ENCODE measurements at regions not wholly inside any gene's neighbourhood (a gene's known extent, or its start where the extent isn't known, plus 50 kb on each side); places are given as distances from the start of the nearest gene placed in this dataset.

- Histone ChIP-seq H3K4me3 (ENCODE audit: insufficient read depth, low read depth, low read length) (no peak overlapping the region), H4K5ac (ENCODE audit: low read depth, low read length) (no peak overlapping the region), H4K20me1 (ENCODE audit: insufficient read depth, low read length) (no peaks in the 10 kb centered on the region), H3K9me3 (ENCODE audit: control insufficient read depth, insufficient read depth, low read length) (no peaks in the 10 kb centered on the region), H3K4me2 (ENCODE audit: low read depth, low read length) (no peak overlapping the region), H3K36me3 (ENCODE audit: control insufficient read depth, insufficient read depth, low read length) (no peaks in the 10 kb centered on the region), H3K56ac (ENCODE audit: extremely low read depth, insufficient read depth, low read length) (no peak overlapping the region), H3K18ac (ENCODE audit: low read depth, low read length) (no peak overlapping the region), H3K4ac (ENCODE audit: low read depth, low read length) (peak overlapping the region; percentile 54; the same call in 1 of the 2 replicates), H2AFZ (replicated peaks; ENCODE audit: low read length, poor library complexity) (peak overlapping the region; percentile 89), H4K91ac (ENCODE audit: insufficient read depth, low read depth, low read length) (0 out of 2 replicates have a peak overlapping the region, but pooled peaks have one; percentile 34), H2BK5ac (ENCODE audit: low read depth, low read length, poor library complexity, severe bottlenecking) (no peak overlapping the region), H2BK15ac (ENCODE audit: low read depth, low read length) (no peak overlapping the region), H2BK20ac (ENCODE audit: low read depth, low read length) (no peak overlapping the region), H3K14ac (replicated peaks; ENCODE audit: low read depth, low read length) (peak overlapping the region; percentile 55; the same call in 1 of the 2 replicates), H3K9ac (ENCODE audit: low read depth, low read length) (no peak overlapping the region), H2BK120ac (ENCODE audit: low read depth, low read length) (peak overlapping the region; percentile 68; the same call in 1 of the 2 replicates), H2AK5ac (ENCODE audit: low read depth, low read length) (no peak overlapping the region), H3K23ac (ENCODE audit: low read depth, low read length) (no peak overlapping the region), H3K4me1 (ENCODE audit: control insufficient read depth, insufficient read depth, low read length) (no peaks in the 10 kb centered on the region), H2AK9ac (replicated peaks; ENCODE audit: low read depth, low read length, poor library complexity) (no peak overlapping the region), H4K8ac (ENCODE audit: low read depth in 2 of 2, low read length in 2 of 2) (peak overlapping the region in 1 of 2 experiments; percentile 83; a peak in 2 of 4 replicates), H3K79me1 (ENCODE audit: low read depth in 1 of 2, low read length in 2 of 2) (no peaks in the 10 kb centered on the region), H3K27ac (ENCODE audit: insufficient read depth, low read length) (no peak overlapping the region), H3K9me1 (ENCODE audit: insufficient read depth, low read length) (0 out of 2 replicates have a peak, but pooled peaks cover 3% of the 10 kb centered on the region), H3K27me3 (ENCODE audit: control insufficient read depth, insufficient read depth, low read length) (no peaks in the 10 kb centered on the region)
- POLR2A ChIA-PET (ENCODE audit: unreplicated experiment) = no interaction called here
- ATAC-seq (ENCODE audit: low read depth) = peak; percentile 78
- DNase-seq = peak; percentile 16
- in situ Hi-C loops (cut with MboI; ENCODE audit: low sequenced_read_pairs) = no loop called here
- no TSS peak for BruUV-seq (replicated peaks)
- intact Hi-C loops (cut with micrococcal nuclease) = no loop called here
- dilution Hi-C loops (cut with HindIII; ENCODE audit: low sequenced_read_pairs, unreplicated experiment) = no loop called here
- CTCF ChIA-PET = interaction anchor here (1.3 kb wide), 1 partner anchor 10 kb away, joined by 4 read pairs; no protein-coding TSS in a partner anchor
- no CpG with 5 or more reads among the region's 4 CpGs for WGBS, 2 experiments (ENCODE audit: extremely low coverage in 2 of 2, insufficient read length in 1 of 2)
- peak; percentile 64; the same call in 1 of the 2 replicates for TF ChIP-seq MAFK (IDR thresholded peaks at IDR 0.05; ENCODE audit: low read depth, low read length)
- no peak for TF ChIP-seq SMC3 (IDR thresholded peaks at IDR 0.05; ENCODE audit: low read depth, low read length)
- TF ChIP-seq USF2 (IDR thresholded peaks at IDR 0.05; ENCODE audit: low read depth, low read length) = no peak
Measured at GRCh38 chr5:87020099-87020934, 247.4 kb upstream of the RASA1 start.
